Erythroblast (primary cell): ENCODE measurements at regions not wholly inside any gene's neighbourhood (a gene's known extent, or its start where the extent isn't known, plus 50 kb on each side); places are given as distances from the start of the nearest gene placed in this dataset.
"Not testable (repeated sequence)": the region's sequence is repeated elsewhere in the genome, so short reads cannot be mapped to it uniquely, and the experiment has no call there.

ENCODE experiments used
- DNase-seq, 2 experiments: peaks; one replicate each; lab custom pipeline; 2025; lab: John Stamatoyannopoulos, UW
- GATA1 ChIP-seq: IDR thresholded peaks from 2 replicates; pipeline ENCODE4 v1.6.1; 2011; ENCODE audit warnings: low read depth, mild to moderate bottlenecking, control low read depth, low read length, moderate library complexity
- POLR2A ChIP-seq: IDR thresholded peaks from 2 replicates; pipeline ENCODE4 v1.6.1; 2011; ENCODE audit warnings: mild to moderate bottlenecking, low read length

- no peak for TF ChIP-seq GATA1
- no peak for TF ChIP-seq POLR2A
- no peak for DNase-seq
Observed at GRCh38 chr1:176315519-176316220, 108.6 kb upstream of the COP1 start.

GRCh38 chr1:176296602-176297001, 89.5 kb upstream of the COP1 start:
- DNase-seq: not testable (repeated sequence)

- no peak for TF ChIP-seq POLR2A
- TF ChIP-seq GATA1: no peak
- DNase-seq: no peak
Observed at GRCh38 chr1:176285996-176286395, 78.9 kb upstream of the COP1 start.

- no peak for DNase-seq
- TF ChIP-seq GATA1 (no peak), POLR2A (no peak)
Observed at GRCh38 chr1:176271572-176271971, 64.5 kb upstream of the COP1 start.
